ENCODE measurements at regions not wholly inside any gene's neighbourhood (a gene's known extent, or its start where the extent isn't known, plus 50 kb on each side); places are given as distances from the start of the nearest gene placed in this dataset.
"Not testable (repeated sequence)": the region's sequence is repeated elsewhere in the genome, so short reads cannot be mapped to it uniquely, and the experiment has no call there.

- DNase-seq: no peak
- intact Hi-C loops (cut with DNase I): no loop called here
Observed at GRCh38 chr1:88530246-88530645, 153.8 kb upstream of the PKN2 start.

GRCh38 chr1:88537787-88538186 is 146.3 kb upstream of the PKN2 start:
- intact Hi-C loops (cut with DNase I): no loop called here
- DNase-seq: no peak

GRCh38 chr1:88538222-88538899 is 145.7 kb upstream of the PKN2 start:
- no peak for DNase-seq
- intact Hi-C loops (cut with DNase I): no loop called here

- no peak for DNase-seq
- intact Hi-C loops (cut with DNase I): loop anchor here (10.0 kb wide), 1 partner anchor 355 kb away; no protein-coding TSS in a partner anchor
Observed at GRCh38 chr1:88540255-88540654, 143.8 kb upstream of the PKN2 start.

GRCh38 chr1:88541596-88541995 is 142.5 kb upstream of the PKN2 start:
- intact Hi-C loops (cut with DNase I): loop anchor here (10.0 kb wide), 1 partner anchor 357 kb away; no protein-coding TSS in a partner anchor
- DNase-seq: no peak

GRCh38 chr1:88544195-88544594 is 139.9 kb upstream of the PKN2 start:
- intact Hi-C loops (cut with DNase I): loop anchor here (10.0 kb wide), 1 partner anchor 359 kb away; no protein-coding TSS in a partner anchor
- no peak for DNase-seq

- intact Hi-C loops (cut with DNase I): loop anchor here (5.0 to 10.0 kb wide), 2 partner anchors 87 to 365 kb away; no protein-coding TSS in a partner anchor
- no peak for DNase-seq
Observed at GRCh38 chr1:88549536-88549935, 134.5 kb upstream of the PKN2 start.

GRCh38 chr1:88552226-88552625 is 131.8 kb upstream of the PKN2 start:
- intact Hi-C loops (cut with DNase I): no loop called here
- DNase-seq: no peak

- intact Hi-C loops (cut with DNase I): no loop called here
- no peak for DNase-seq
Observed at GRCh38 chr1:88557014-88557413, 127.1 kb upstream of the PKN2 start.

- no peak for DNase-seq
- intact Hi-C loops (cut with DNase I): no loop called here
Observed at GRCh38 chr1:88560621-88561020, 123.5 kb upstream of the PKN2 start.

- DNase-seq: no peak
- intact Hi-C loops (cut with DNase I): no loop called here
Observed at GRCh38 chr1:88562991-88563390, 121.1 kb upstream of the PKN2 start.

- intact Hi-C loops (cut with DNase I): no loop called here
Observed at GRCh38 chr1:88566615-88567387, 117.3 kb upstream of the PKN2 start.

GRCh38 chr1:88571506-88571905 is 112.6 kb upstream of the PKN2 start:
- intact Hi-C loops (cut with DNase I): no loop called here
- DNase-seq: no peak

More at GRCh38 chr1:88566615-88567387, 117.3 kb upstream of the PKN2 start:
- DNase-seq: no peak

GRCh38 chr1:88579598-88579997 is 104.5 kb upstream of the PKN2 start:
- intact Hi-C loops (cut with DNase I): no loop called here
- DNase-seq: no peak

- no peak for DNase-seq
- intact Hi-C loops (cut with DNase I): no loop called here
Observed at GRCh38 chr1:88581703-88582102, 102.4 kb upstream of the PKN2 start.

- DNase-seq: no peak
- intact Hi-C loops (cut with DNase I): no loop called here
Observed at GRCh38 chr1:88593358-88593757, 90.7 kb upstream of the PKN2 start.

- intact Hi-C loops (cut with DNase I): no loop called here
- no peak for DNase-seq
Observed at GRCh38 chr1:88595355-88596002, 88.6 kb upstream of the PKN2 start.

- intact Hi-C loops (cut with DNase I); DNase-seq: not testable (repeated sequence)
Observed at GRCh38 chr1:88597973-88598372, 86.1 kb upstream of the PKN2 start.

GRCh38 chr1:88608139-88608943 is 75.7 kb upstream of the PKN2 start:
- no peak for DNase-seq
- intact Hi-C loops (cut with DNase I): no loop called here

GRCh38 chr1:88609051-88609450 is 75.0 kb upstream of the PKN2 start:
- no peak for DNase-seq
- intact Hi-C loops (cut with DNase I): no loop called here

- intact Hi-C loops (cut with DNase I): no loop called here
- DNase-seq: no peak
Observed at GRCh38 chr1:88610687-88611086, 73.4 kb upstream of the PKN2 start.
